Stimulated activated CD8-positive, alpha-beta memory T cell treated with anti-CD3 and anti-CD28 coated beads, Interleukin-15, amount 100 ng/mL, for 24 hours (primary cell): ENCODE measurements at regions not wholly inside any gene's neighbourhood (a gene's known extent, or its start where the extent isn't known, plus 50 kb on each side); places are given as distances from the start of the nearest gene placed in this dataset.
"Not testable (repeated sequence)": the region's sequence is repeated elsewhere in the genome, so short reads cannot be mapped to it uniquely, and the experiment has no call there.

ENCODE experiments used
- DNase-seq: peaks from one replicate; pipeline ENCODE4 v3.0.0-alpha.2; 2020; ENCODE audit warnings: low read depth

DNA sequence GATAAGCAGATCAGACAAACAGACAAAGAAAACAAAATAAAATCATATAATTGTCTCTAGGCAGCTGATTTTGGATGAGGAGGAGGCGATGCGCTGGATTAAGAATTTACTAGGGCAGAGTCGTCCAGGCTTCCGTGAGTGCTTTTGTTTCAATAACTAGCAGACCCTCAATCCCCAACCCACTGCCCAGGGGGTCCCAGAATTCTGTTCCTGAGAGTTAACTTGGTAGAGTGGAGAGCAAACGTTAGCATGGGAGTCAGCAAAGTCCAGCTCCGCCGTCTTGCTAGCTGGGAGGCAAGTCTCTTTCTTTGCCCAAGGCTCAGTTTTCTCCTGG, 95.5 kb upstream of the TBX5 start:
- DNase-seq = no peak

DNA sequence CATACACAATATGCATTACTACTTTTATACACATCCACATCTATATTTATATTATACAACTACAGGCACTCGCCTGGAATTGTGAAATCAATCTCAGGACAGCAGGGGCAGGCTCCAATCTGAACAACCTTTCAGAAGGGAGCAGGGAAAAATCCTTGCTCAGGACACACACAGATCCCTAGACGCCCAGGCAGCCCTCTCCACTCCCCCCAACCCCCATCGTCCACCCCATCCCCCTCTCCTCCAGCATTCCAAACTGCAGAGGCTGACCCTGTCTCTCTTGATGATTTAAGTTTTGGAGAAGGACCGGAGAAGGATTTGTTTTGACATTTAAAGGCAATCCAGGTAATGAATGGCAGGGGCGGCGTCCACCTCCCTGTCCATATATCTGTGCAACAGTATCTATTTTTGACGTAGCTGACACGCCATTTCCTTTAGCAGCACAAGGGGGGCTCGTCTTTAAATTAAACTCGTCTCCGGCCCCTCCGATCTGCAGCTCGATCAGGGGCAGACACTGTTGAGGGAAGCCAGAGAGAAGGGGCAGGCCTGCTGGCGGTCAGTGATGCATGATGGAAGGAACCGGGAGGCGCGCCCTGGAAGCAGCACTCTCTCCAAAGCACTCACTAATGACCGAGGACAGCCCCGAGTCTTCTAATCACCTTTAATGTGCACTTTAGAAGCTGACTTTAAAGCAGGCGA, 95.0 kb upstream of the TBX5 start:
- DNase-seq = no peak

DNA sequence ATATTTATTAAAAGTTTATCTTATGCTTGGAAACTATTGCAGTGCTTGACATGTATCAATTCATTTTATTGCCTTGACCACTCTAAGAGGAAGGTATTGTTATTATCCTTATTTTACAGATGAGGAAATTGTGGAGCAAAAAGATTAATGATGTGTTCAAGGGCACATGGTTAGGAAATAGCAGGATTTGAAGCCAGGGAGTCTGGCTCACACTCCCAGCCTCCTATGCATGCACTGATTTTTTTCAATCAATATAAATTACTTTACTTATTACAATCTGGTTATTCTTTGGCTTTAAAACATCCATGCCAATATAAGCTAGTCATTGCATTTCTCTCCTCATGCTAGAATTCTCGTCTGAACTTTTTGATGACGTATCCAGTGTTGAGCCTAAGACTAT, 94.2 kb upstream of the TBX5 start:
- no peak for DNase-seq

DNA sequence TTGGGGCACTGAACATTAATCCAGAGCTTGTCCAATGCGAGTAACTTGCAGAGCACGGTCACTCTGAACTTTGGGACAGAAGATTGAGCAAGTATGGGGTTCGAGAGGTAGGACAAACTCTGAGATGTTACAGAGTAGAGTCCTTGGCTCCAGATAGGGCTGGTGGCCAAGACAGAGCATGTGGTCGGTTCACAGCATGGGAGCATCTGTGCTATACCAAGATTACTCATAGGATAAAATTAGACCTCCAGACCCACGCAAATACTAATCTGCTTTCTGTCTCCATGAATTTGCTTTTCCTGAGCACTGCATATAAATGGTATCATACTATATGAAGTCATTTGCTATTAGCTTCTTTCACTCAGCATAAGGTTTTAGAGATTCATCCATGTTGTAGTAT, 93.4 kb upstream of the TBX5 start:
- no peak for DNase-seq

DNA sequence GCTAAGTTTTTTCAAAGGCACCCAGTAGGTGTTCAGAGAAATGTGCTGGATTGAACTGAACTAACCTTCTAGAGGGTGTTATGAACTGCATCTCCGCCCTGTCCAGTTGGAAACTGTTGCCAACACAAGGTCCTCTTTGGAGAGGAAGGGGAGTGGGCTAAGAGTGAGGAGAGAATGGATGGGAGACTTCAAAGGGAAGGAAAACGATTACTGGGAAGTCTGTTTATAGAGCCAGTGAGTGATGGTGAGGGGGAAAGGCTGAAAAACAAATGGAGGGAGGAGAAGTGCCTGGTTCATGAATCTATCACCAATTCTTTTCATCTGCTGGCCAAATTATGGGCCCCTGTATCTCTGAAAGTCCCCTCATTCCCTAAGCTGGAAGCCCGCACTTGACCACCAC, 86.0 kb upstream of the TBX5 start:
- no peak for DNase-seq

DNA sequence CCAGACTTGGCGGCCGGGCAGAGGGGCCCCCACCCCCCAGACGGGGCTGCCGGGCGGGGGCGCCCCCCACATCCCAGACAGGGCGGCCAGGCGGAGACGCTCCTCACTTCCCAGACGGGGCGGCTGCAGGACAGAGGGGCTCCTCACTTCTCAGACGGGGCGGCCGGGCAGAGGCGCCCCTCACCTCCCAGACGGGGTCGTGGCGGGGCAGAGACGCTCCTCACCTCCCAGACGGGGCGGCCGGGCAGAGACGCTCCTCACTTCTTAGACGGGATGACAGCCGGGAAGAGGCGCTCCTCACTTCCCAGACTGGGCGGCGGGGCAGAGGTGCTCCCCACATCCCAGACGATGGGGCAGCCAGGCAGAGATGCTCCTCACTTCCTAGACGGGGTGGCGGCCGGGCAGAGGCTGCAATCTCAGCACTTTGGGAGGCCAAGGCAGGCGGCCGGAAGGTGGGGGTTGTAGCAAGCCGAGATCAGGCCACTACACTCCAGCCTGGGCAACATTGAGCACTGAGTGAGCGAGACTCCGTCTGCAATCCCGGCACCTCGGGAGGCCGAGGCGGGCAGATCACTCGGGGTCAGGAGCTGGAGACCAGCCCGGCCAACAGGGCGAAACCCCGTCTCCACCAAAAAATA, 79.0 kb upstream of the TBX5 start:
- DNase-seq = not testable (repeated sequence)

DNA sequence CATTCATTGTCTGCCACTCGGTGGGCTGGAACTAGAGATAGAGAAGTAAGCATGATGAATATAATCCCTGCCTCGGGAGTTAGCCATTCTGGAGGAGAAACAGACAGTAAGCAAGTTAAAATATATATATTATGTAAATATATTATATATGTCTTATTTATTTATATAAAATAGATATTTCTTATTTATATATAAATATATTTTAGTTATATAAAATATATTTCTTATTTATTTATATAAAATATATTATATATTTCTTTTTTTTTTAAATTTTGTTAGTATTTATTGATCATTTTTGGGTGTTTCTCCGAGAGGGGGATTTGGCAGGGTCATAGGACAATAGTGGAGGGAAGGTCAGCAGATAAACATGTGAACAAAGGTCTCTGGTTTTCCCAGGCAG, 78.1 kb upstream of the TBX5 start:
- no peak for DNase-seq

DNA sequence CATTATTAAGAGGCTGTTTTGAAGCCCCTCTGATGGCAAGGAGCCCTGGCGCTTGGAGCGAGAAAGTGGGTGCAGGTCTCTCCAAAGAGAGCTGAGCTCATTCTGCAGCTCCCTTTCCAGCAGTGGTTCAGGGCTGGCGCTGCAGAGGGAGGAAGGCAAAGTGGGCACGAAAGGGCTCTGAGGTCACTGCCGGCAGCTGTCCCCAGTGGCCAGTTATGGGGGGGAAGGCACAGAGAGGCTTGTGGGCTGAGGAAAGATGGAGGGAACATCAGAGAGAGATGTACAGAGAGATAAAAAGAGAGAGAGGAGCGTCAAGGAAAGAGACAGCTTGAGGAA, 75.2 kb upstream of the TBX5 start:
- no peak for DNase-seq

DNA sequence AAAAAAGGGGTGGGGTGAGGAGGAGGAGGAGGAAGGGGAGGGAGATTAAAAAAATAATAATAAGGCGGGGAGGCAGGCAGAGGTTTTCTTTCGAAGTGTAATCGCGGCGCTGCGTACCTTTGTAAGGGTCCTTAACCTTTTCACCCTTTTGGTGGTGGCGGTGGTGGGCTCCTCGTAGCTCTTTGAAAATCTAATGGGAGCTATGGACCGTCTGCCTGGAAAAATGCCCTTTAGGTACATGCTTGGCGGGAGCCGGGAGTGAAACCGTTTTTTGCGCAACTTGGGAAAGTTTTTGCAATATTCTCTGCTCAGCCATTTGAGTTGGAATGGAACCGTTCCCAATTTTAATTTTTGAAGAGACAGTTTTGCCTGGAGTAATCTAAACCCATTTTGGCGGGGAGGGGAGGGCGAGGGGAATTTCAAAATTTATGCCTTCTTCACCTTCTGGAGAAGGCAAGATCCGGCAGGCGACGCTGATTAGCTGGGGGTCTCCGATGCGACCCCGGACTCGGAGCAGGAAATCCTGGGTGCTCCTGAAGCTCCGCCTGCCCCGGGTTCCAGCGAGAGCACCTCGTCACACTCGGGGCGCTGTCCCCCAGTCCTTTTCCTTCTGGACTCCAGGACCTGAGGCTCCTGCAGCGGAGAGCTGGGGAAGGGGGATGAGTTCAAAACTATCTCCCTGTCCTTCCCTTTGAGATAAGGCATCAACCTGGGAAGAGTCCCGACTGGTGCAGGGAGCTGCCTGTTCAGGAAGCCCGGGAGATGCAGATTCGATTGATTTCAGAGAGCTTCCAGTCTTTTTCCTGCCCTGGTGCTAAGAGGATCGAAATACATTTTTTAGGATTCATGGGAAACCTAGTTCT, 74.6 kb upstream of the TBX5 start:
- no peak for DNase-seq

DNA sequence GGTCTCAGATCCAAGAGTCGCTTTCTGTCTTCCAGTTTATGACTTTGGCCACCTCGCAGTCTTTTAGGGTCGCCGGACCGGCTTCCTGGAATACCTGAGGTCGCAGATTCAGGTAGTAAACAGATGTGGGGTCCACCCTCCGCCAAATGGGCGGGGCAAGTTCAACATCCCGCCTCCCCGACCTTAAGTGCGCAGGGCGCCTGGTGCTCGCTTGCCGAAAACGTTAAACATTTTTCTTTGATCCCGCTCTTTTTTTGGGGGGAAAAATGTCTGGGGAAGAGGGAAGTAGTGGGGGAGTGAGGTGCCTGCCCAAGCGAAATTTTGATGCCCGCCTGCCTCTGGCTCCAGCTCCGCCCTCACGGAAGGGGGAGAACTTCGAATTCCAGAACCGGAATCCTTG, 73.9 kb upstream of the TBX5 start:
- DNase-seq = no peak

DNA sequence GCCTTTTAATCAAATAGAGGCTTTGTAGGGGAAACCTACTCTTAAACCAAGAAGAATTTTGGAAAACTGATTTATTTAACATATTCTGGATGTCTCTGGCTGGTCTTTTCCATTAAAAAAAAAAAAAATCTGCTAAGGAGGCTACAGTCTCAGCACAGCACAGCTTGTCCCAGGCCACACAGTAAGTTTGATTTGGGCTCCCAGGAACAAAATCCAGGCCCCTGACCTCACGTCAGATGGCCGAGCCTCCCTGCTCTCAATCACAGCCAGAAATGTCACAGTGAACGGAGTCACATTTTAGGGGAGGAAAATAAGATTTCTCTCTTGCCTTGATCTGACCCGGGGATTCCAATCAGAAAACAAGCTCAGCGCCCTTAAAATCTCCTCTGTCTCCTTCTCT, 72.9 kb upstream of the TBX5 start:
- DNase-seq = no peak

DNA sequence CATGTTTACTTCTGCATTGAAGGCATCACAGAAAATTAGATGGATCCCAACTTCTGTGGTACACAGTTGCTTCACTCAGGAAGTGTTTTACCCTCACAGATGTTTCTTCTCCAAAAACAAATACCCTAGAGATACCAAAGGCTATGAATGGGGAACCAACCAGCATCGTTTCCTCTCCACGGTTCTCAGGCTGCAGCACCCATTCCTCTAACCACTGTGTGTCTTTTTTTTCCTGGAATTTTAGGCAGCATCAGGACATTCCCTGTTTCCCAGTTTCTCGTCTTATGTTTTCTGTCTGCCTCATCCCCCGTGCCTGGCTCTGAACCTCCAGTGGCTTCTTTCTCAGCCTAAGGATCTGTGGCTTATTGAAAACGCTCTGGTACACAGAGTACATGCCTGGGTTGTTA, 72.0 kb upstream of the TBX5 start:
- no peak for DNase-seq

DNA sequence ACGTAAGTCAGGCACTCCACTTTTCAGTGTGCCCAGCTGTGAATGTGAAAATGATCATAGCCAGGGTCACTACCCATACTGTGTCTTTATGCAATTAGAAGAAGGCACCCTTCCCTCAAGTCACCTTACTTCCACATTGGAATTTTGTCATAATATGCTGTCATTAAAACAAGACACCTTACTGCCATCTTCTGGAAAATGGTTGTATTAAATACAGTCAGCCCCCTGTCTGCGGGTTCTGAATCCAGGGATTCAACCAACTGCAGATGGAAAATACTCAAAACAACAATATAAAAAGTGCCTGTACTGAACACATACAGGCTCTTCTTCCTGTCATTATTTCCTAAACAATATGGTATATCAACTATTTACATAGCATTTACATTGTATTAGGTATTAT, 70.2 kb upstream of the TBX5 start:
- DNase-seq = no peak

DNA sequence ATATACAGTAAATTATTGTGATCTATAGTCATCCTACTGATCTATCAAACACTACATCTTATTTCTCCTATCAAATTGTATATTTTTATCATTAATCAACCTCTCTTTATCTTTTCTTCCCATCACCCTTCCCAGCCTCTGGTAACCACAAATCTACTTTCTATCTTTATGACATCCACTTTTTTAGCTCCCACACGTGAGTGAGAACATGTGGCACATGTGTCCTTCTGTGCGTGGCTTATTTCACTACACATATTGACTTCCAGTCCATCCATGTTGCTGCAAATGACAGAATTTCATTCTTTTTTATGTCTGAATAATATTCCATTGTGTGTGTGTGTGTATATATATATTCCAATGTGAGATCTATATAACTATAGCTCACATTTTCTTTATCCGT, 67.8 kb upstream of the TBX5 start:
- no peak for DNase-seq

DNA sequence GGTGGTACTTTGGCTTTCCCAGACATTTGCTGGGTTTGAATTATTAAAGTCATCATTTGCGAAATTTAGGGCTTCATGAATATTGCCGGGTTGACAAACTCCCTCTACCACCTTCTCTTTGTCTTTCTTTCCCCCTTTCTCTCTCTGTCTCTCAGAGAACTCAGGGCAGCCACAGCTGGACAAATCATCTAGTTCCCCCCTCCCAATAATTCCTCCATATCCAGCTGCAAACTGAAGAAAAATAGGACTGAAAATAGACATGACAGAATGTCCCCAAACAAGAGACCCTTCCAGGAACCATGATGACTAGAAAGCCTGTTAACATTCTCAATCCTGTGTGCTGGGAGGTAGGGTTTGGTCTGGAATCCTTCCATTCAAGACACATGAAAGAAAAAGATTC, 67.1 kb upstream of the TBX5 start:
- DNase-seq = no peak

DNA sequence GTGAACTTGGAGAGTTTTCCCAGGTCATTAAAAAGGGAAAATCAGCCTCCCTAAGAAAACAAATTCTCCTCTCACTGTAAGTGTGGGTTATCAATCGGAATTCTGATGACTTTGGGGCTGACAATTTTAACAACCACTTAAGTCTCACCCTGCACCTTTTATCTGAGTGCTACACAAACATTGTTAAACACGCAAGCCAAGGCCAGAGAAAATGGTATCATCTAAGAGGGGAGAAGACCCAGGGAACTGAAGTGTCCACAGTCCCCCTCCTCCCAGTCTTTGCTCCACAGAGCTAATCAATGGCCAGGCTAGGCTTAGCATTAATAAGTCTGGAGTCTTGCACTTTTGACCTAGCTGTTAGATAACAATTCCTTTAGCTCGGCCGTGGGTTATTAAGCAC, 51.7 kb upstream of the TBX5 start:
- no peak for DNase-seq
